Peyer's patch (tissue), 4 donors: ENCODE measurements at regions not wholly inside any gene's neighbourhood (a gene's known extent, or its start where the extent isn't known, plus 50 kb on each side); places are given as distances from the start of the nearest gene placed in this dataset.

Source experiments
- POLR2A ChIP-seq, 2 donors: fragments of 450-650 bp; IDR thresholded peaks; one replicate each; pipeline ENCODE4 v1.5.1; 2017; ENCODE audit warnings: antibody characterized with exemption in 2 of 2, mild to moderate bottlenecking in 2 of 2, moderate library complexity in 2 of 2
- TF ChIP-seq, protein P1 (sequence below), 6 experiments: fragments of 450-650 bp in 4 of 6; fragments of 200-600 bp in 2 of 6; sonication (generic) in 1 of 6; IDR thresholded peaks; one replicate each; pipeline ENCODE4 v1.5.1; 2017 to 2019; ENCODE audit warnings: antibody characterized with exemption in 6 of 6, mild to moderate bottlenecking in 3 of 6, moderate library complexity in 1 of 6

DNA sequence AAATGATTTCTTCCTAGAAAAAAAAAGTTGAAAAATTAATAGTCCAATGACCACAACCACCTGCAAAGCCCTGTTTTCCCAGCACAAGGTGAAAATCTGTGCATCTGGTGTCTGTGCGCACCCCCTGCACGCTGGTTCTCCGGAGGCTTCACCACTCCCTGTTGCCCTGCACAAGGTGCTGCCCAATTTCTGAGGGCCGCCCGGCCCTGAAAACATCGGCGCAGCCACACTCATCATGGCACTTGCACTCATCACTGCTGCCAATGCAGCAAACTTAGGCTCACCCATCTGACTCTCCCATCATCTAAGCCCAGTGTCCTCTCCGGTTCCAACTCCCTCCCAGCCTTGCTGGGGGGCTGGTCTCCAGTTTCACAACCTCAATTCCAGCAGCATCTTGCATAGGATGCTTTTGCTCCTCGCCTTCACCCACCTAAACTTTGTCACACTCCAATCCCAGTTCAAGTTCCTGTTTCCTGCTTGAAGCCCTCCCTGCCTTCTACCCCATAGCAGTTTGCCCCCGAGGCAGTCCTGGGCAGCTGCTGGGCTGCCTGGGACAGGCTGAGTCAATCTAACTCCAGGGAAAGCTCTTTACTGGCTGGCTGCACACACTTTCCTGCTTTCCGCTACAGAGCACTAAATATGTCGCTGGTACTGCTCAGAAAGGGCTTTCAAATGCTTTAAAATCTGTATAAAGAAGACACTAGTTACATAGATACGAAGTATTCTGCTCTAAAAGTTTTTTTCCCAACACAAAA lies 522.5 kb upstream of the ID2 start:
- TF ChIP-seq, protein P1, sequence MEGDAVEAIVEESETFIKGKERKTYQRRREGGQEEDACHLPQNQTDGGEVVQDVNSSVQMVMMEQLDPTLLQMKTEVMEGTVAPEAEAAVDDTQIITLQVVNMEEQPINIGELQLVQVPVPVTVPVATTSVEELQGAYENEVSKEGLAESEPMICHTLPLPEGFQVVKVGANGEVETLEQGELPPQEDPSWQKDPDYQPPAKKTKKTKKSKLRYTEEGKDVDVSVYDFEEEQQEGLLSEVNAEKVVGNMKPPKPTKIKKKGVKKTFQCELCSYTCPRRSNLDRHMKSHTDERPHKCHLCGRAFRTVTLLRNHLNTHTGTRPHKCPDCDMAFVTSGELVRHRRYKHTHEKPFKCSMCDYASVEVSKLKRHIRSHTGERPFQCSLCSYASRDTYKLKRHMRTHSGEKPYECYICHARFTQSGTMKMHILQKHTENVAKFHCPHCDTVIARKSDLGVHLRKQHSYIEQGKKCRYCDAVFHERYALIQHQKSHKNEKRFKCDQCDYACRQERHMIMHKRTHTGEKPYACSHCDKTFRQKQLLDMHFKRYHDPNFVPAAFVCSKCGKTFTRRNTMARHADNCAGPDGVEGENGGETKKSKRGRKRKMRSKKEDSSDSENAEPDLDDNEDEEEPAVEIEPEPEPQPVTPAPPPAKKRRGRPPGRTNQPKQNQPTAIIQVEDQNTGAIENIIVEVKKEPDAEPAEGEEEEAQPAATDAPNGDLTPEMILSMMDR (IDR thresholded peaks at IDR 0.05), result no peak
- no peak for TF ChIP-seq POLR2A (IDR thresholded peaks at IDR 0.05)
